AG04449 (cell line): ENCODE measurements at regions not wholly inside any gene's neighbourhood (a gene's known extent, or its start where the extent isn't known, plus 50 kb on each side); places are given as distances from the start of the nearest gene placed in this dataset.

Experiments used
- CTCF ChIA-PET: fragments of 350-600 bp; formaldehyde crosslinking; extraction: SDS; loops from one replicate; lab custom pipeline; 2021; ENCODE audit warnings: antibody characterized with exemption; lab: Yijun Ruan, JAX
- POLR2A ChIA-PET: fragments of 400-600, 350-600 bp; formaldehyde crosslinking; extraction: SDS; loops from one replicate; lab custom pipeline; 2020; ENCODE audit warnings: antibody characterized with exemption, inconsistent platforms; lab: Yijun Ruan, JAX
- DNase-seq: peaks from one replicate; pipeline ENCODE4 v3.0.0-alpha.2; 2010; ENCODE audit warnings: low read depth, low spot score
- H3K4me3 ChIP-seq: 2 replicates; pipeline ENCODE4 v1.5.1; 2011; ENCODE audit warnings: low read depth, mild to moderate bottlenecking, control low read depth, low read length
- TF ChIP-seq, protein P1 (sequence below): IDR thresholded peaks from one replicate; pipeline ENCODE4 v1.5.1; 2011; ENCODE audit warnings: mild to moderate bottlenecking, moderate library complexity, low read length, control low read depth, inconsistent platforms; ENCODE audit not compliant: insufficient read depth; ENCODE audit errors: missing control alignments

DNA sequence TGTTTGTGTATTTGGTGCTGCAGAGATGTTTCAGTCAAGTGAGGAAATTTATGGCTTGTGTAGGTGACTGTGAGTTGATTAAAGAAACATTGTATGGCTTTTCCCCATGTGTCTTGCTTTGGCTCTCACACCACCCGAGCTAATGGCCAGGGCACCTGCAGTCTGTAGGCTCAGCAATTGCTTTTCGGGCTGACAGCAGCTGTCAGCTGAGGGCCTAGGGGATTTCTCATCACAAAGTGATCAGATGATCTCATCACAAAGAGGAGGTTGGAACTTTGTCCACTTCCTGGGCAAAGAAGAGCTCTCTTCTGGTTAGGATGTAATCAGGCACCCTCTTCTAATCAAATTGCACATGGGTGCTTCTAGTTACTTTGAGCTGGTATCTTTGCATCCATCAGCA lies 632.2 kb downstream of the SLC4A3 start:
- POLR2A ChIA-PET: no interaction called here
- no peak overlapping the region for H3K4me3 ChIP-seq
- no peak for DNase-seq
- CTCF ChIA-PET: no interaction called here
- TF ChIP-seq, protein P1, sequence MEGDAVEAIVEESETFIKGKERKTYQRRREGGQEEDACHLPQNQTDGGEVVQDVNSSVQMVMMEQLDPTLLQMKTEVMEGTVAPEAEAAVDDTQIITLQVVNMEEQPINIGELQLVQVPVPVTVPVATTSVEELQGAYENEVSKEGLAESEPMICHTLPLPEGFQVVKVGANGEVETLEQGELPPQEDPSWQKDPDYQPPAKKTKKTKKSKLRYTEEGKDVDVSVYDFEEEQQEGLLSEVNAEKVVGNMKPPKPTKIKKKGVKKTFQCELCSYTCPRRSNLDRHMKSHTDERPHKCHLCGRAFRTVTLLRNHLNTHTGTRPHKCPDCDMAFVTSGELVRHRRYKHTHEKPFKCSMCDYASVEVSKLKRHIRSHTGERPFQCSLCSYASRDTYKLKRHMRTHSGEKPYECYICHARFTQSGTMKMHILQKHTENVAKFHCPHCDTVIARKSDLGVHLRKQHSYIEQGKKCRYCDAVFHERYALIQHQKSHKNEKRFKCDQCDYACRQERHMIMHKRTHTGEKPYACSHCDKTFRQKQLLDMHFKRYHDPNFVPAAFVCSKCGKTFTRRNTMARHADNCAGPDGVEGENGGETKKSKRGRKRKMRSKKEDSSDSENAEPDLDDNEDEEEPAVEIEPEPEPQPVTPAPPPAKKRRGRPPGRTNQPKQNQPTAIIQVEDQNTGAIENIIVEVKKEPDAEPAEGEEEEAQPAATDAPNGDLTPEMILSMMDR: no peak

DNA sequence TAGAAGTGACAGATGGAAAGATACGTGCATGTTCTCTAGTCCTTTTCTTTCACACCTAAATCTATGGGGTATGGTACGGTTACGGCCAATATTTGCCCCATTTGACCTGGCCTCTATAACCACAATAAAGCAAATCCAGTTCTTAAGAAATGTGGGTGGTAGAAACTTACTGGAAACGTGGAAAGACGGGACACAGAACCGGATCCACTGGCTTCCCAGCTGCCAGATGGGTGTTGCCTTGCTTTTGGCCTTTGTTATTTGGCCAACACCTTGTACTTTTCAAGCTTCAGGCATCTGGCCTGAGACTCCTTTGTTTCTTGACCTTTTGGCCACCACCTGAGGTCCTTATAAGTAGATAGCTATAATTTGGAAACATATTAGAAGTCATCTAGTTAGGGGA lies 635.9 kb downstream of the SLC4A3 start:
- ChIA-PET POLR2A (no interaction called here), CTCF (interaction anchor here (0.6 kb wide), 1 partner anchor 16 kb away, joined by 3 read pairs; no protein-coding TSS in a partner anchor)
- no peak for DNase-seq
- H3K4me3 ChIP-seq: no peak overlapping the region
- TF ChIP-seq, protein P1: no peak

DNA sequence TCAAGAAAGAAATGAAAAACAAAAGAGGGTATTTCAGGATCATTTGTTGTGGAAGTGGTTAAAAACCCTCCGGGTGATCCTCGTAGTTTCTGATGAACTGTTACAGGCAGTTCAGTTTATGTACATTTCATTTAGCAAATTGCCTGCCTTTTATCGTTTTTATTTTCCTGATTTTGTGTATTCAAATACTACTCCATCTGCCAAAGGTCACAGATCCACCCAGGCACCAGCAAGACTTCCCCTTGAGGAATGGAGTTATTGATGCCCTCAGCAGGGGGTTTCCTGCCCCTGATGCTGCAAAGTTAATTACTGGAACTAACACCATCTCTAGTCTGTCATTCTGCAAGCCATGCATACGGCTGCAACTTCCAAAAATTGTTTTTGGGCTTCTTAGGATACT lies 641.9 kb downstream of the SLC4A3 start:
- ChIA-PET POLR2A (no interaction called here), CTCF (interaction anchor here (1.7 kb wide), 1 partner anchor 164 kb away, joined by 4 read pairs; no protein-coding TSS in a partner anchor)
- no peak for DNase-seq
- H3K4me3 ChIP-seq: no peak overlapping the region
- TF ChIP-seq, protein P1: no peak

DNA sequence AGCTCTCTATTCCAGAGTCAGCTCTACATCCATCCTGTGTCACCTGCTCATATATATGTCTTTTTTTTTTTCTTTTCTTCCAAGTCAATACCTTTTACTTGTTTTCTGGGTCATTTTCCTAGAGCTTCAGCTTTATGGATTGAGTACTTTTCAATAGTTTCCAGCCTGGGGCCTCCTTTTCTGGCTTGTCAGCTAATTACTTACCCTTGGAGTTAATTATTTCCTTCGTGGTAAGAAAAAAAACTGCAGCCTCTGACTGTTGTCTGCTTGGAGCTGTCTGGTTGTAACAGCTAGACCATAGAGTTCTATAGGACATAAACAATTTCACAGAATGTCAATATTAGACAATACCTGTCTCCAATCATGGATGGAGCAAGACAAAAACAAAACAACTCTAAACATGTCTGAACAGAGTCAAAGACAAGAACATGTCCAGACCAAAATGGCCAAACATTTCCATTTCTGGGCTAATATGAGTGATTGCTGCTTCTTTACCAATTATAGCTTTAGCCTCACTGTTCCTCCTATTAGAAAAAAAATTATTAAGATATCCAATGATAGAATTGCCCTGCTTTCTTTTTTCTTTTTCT lies 643.1 kb downstream of the SLC4A3 start:
- no peak overlapping the region for H3K4me3 ChIP-seq
- no peak for DNase-seq
- ChIA-PET CTCF (interaction anchor here (1.7 kb wide), 1 partner anchor 165 kb away, joined by 4 read pairs; no protein-coding TSS in a partner anchor), POLR2A (no interaction called here)
- TF ChIP-seq, protein P1: no peak

DNA sequence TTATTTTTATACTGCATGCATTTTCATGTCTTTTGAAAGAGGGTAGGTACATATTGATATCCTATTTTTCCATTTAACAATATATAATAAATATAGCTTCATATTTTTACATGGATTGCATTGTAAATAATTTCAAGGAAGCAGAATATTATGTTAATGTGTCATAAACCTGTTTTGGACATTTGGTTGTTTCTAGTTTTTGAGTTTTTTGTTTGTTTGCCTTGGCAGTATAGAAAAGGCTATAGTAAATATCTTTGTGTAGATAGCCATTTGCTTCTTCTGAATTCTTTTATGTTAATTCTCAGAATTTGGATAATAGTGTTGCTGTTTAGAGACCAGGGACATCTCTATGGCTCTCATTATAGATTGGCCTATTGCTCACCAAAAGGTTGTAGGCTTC lies 645.2 kb downstream of the SLC4A3 start:
- CTCF ChIA-PET: no interaction called here

DNA sequence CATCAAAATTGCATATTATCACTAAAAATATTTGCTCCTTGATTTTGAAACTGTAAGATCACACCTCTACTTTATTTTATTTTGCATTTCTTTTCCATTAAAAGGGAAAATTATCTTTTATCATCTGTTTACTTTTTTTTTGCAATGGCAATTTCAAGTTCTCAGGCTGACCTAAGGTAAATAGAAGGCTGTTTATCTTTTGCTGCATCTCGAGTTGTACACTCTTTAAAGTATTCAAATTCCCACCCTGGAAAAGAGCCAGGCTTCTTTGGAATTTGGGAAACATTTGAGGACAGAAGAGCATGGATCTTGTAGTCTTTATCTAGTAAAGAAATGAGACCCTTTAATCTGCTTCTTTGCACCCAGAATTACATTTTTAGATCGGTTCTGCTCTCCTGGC lies 645.7 kb downstream of the SLC4A3 start:
- TF ChIP-seq, protein P1: no peak
- H3K4me3 ChIP-seq: no peak overlapping the region
- no peak for DNase-seq
- ChIA-PET POLR2A (no interaction called here), CTCF (no interaction called here)

More for the DNA sequence above, 645.2 kb downstream of the SLC4A3 start:
- TF ChIP-seq, protein P1: no peak
- no peak overlapping the region for H3K4me3 ChIP-seq
- POLR2A ChIA-PET: no interaction called here
- no peak for DNase-seq
